ENCODE measurements at regions not wholly inside any gene's neighbourhood (a gene's known extent, or its start where the extent isn't known, plus 50 kb on each side); places are given as distances from the start of the nearest gene placed in this dataset.
A peak's percentile ranks its signal among the peaks of the same experiment; 100 is the strongest.

DNA sequence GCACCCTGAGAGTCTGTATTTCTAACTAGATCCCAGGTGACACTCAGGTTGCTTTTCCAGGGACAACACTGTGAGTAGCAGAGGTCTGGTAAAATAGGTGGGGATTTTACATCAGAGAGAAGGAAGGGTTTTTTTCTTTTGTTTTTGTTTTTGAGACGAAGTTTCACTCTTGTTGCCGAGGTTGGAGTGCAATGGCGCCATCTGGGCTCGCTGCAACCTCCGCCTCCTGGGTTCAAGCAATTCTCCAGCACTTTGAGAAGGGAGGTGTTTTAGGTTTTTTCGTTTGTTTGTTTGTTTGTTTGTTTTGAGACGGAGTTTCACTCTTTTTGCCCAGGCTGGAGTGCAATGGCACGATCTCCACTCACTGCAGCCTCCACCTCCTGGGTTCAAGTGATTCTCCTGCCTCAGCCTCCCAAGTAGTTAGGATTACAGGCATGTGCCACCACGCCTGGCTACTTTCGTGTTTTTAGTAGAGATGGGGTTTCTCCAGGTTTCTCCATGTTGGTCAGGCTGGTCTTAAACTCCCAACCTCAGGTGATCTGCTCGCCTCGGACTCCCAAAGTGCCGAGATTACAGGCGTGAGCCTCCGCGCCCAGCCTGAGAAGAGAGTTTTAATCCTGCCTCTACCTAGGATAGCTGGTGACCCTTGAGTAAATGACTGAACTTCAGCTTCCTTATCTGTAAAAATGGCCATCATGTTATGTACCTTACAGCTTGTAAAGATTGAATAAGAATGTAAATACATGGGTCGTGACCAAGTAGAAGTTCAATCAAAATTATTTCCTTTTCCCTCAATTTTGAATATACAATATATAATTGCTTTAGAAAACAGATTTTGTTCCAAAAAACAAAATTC, 95.9 kb upstream of the FNDC3B start:
- H3K9me1 ChIP-seq (ENCODE audit: control insufficient read depth, extremely low read depth, insufficient read depth, low read length): no peaks in the 10 kb centered on the region
- H3K36me3 ChIP-seq (ENCODE audit: control insufficient read depth in 2 of 2, extremely low read depth in 1 of 2, insufficient read depth in 2 of 2, low read length in 2 of 2): no peaks in the 10 kb centered on the region
- dilution Hi-C loops (cut with MboI; ENCODE audit: extremely low pct_ligation_motif_present, low sequenced_read_pairs): no loop called here
- DNase-seq (ENCODE audit: low read depth, low spot score): no peak
- no peak overlapping the region for H3K9ac ChIP-seq (ENCODE audit: control insufficient read depth, extremely low read depth, insufficient read depth, low read length)
- H3K9me3 ChIP-seq (ENCODE audit: control insufficient read depth, low read depth, low read length): no peaks in the 10 kb centered on the region
- no peak for FAIRE-seq
- H3K4me2 ChIP-seq (ENCODE audit: control insufficient read depth, extremely low read depth, insufficient read depth, low read depth, low read length): no peak overlapping the region
- H3K27me3 ChIP-seq (ENCODE audit: control insufficient read depth, extremely low read depth, insufficient read depth, low read length): no peaks in the 10 kb centered on the region
- no peak overlapping the region for H3K27ac ChIP-seq (ENCODE audit: control insufficient read depth, insufficient read depth, low read length)
- H2AFZ ChIP-seq (ENCODE audit: control insufficient read depth, low read length): no peak overlapping the region
- no peak overlapping the region for H3K4me3 ChIP-seq (ENCODE audit: control insufficient read depth in 2 of 3, extremely low read depth in 1 of 3, insufficient read depth in 2 of 3, low read depth in 1 of 3, low read length in 3 of 3)
- no peaks in the 10 kb centered on the region for H3K79me2 ChIP-seq (ENCODE audit: control insufficient read depth, insufficient read depth, low read length)
- no peaks in the 10 kb centered on the region for H4K20me1 ChIP-seq (ENCODE audit: control insufficient read depth, extremely low read depth, insufficient read depth, low read length)
- no peaks in the 10 kb centered on the region for H3K4me1 ChIP-seq (ENCODE audit: control insufficient read depth, extremely low read depth, insufficient read depth, low read length)
- TF ChIP-seq, protein P1, sequence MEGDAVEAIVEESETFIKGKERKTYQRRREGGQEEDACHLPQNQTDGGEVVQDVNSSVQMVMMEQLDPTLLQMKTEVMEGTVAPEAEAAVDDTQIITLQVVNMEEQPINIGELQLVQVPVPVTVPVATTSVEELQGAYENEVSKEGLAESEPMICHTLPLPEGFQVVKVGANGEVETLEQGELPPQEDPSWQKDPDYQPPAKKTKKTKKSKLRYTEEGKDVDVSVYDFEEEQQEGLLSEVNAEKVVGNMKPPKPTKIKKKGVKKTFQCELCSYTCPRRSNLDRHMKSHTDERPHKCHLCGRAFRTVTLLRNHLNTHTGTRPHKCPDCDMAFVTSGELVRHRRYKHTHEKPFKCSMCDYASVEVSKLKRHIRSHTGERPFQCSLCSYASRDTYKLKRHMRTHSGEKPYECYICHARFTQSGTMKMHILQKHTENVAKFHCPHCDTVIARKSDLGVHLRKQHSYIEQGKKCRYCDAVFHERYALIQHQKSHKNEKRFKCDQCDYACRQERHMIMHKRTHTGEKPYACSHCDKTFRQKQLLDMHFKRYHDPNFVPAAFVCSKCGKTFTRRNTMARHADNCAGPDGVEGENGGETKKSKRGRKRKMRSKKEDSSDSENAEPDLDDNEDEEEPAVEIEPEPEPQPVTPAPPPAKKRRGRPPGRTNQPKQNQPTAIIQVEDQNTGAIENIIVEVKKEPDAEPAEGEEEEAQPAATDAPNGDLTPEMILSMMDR (optimal IDR thresholded peaks at IDR 0.05 in 1 of 3, IDR thresholded peaks at IDR 0.05 in 1 of 3, conservative IDR thresholded peaks at IDR 0.05 in 1 of 3; ENCODE audit: extremely low read depth in 1 of 3, insufficient read depth in 2 of 3, low read length in 3 of 3): no peak
- no peak for TF ChIP-seq EZH2 (IDR thresholded peaks at IDR 0.05; ENCODE audit: low read length)

DNA sequence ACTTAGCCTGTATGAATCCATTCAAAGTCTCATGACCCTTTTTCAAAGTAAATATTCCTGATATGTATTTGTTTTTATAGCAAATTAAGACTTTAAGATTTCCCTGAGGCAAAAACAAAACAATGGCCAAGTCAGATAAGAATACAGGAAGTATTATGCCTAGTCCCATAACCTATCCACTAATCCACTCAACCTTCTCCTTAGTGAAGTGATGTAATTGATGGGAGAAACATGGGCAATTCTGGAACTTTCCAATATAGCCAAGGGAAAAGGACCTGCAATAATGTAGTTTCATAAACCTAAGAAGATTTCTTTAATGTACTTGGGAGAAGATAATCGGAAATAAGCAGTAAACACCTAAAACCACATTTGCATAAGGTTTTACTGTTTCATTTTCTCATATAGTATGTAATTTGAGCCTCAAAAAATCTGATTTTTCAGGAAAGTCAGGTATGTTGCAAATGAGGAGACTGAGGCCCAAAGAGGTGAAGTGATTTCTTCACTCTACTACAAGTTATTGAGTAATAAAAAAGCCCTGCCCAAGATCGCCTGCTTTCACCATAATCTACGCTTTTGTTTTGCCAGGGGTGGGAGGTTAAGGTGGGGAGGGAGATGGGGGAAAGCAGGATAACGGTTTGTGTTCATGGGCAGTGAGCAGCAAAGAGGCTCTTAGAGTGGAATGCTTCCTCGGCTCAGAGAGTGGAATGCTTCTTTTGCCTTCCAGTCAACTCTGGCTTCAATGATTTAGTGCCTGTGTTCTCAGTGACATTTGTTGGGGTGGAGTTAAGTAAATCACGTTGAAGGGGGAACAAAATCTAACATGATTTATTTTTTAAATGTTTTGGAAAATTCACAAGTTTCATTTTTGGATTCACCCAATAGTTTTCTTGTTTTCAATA, 95.0 kb upstream of the FNDC3B start:
- TF ChIP-seq, protein P1 (optimal IDR thresholded peaks at IDR 0.05 in 1 of 3, IDR thresholded peaks at IDR 0.05 in 1 of 3, conservative IDR thresholded peaks at IDR 0.05 in 1 of 3; ENCODE audit: extremely low read depth in 1 of 3, insufficient read depth in 2 of 3, low read length in 3 of 3): no peak
- TF ChIP-seq EZH2 (IDR thresholded peaks at IDR 0.05; ENCODE audit: low read length): no peak
- no peak overlapping the region for H3K9ac ChIP-seq (ENCODE audit: control insufficient read depth, extremely low read depth, insufficient read depth, low read length)
- DNase-seq (ENCODE audit: low read depth, low spot score) (no peak), FAIRE-seq (no peak)
- H3K27me3 ChIP-seq (ENCODE audit: control insufficient read depth, extremely low read depth, insufficient read depth, low read length): no peaks in the 10 kb centered on the region
- H3K4me3 ChIP-seq (ENCODE audit: control insufficient read depth in 2 of 3, extremely low read depth in 1 of 3, insufficient read depth in 2 of 3, low read depth in 1 of 3, low read length in 3 of 3): no peak overlapping the region
- no peaks in the 10 kb centered on the region for H4K20me1 ChIP-seq (ENCODE audit: control insufficient read depth, extremely low read depth, insufficient read depth, low read length)
- H3K4me2 ChIP-seq (ENCODE audit: control insufficient read depth, extremely low read depth, insufficient read depth, low read depth, low read length): no peak overlapping the region
- no peaks in the 10 kb centered on the region for H3K36me3 ChIP-seq (ENCODE audit: control insufficient read depth in 2 of 2, extremely low read depth in 1 of 2, insufficient read depth in 2 of 2, low read length in 2 of 2)
- H3K9me3 ChIP-seq (ENCODE audit: control insufficient read depth, low read depth, low read length): no peaks in the 10 kb centered on the region
- H3K79me2 ChIP-seq (ENCODE audit: control insufficient read depth, insufficient read depth, low read length): no peaks in the 10 kb centered on the region
- H2AFZ ChIP-seq (ENCODE audit: control insufficient read depth, low read length): peak overlapping the region; percentile 16
- H3K9me1 ChIP-seq (ENCODE audit: control insufficient read depth, extremely low read depth, insufficient read depth, low read length): no peaks in the 10 kb centered on the region
- H3K4me1 ChIP-seq (ENCODE audit: control insufficient read depth, extremely low read depth, insufficient read depth, low read length): no peaks in the 10 kb centered on the region
- no peak overlapping the region for H3K27ac ChIP-seq (ENCODE audit: control insufficient read depth, insufficient read depth, low read length)
- dilution Hi-C loops (cut with MboI; ENCODE audit: extremely low pct_ligation_motif_present, low sequenced_read_pairs): no loop called here

All from keratinocyte (primary cell).